ENCODE measurements at regions not wholly inside any gene's neighbourhood (a gene's known extent, or its start where the extent isn't known, plus 50 kb on each side); places are given as distances from the start of the nearest gene placed in this dataset.

- no peaks in the 10 kb centered on the region for H3K27me3 ChIP-seq (ENCODE audit: control insufficient read depth, low read length)
- H3F3A ChIP-seq (ENCODE audit: control insufficient read depth, insufficient read depth) = no peaks in the 10 kb centered on the region
- H3K4me1 ChIP-seq (ENCODE audit: control insufficient read depth, low read length) = no peaks in the 10 kb centered on the region
- no peak overlapping the region for H3K27ac ChIP-seq (ENCODE audit: low read depth, low read length)
- H3K36me3 ChIP-seq (ENCODE audit: control insufficient read depth, low read length) = no peaks in the 10 kb centered on the region
- no peak overlapping the region for H3K4me2 ChIP-seq (ENCODE audit: low read length)
- no peaks in the 10 kb centered on the region for H4K20me1 ChIP-seq (ENCODE audit: control insufficient read depth, insufficient read depth, low read depth, low read length)
- TF ChIP-seq EZH2phosphoT487 (IDR thresholded peaks at IDR 0.05; ENCODE audit: borderline replicate concordance, low read length) = no peak
- TF ChIP-seq CTCF (IDR thresholded peaks at IDR 0.05; ENCODE audit: low read depth, low read length, poor library complexity, severe bottlenecking) = no peak
- no peaks in the 10 kb centered on the region for H3K79me2 ChIP-seq (ENCODE audit: control insufficient read depth, low read length)
- H3K9me2 ChIP-seq (replicated peaks; ENCODE audit: control insufficient read depth, low read length) = no peaks in the 10 kb centered on the region
- no peak overlapping the region for H3K4me3 ChIP-seq (ENCODE audit: low read length)
- H3K9me3 ChIP-seq (ENCODE audit: control insufficient read depth, insufficient read depth, low read length) = peaks cover 4% of the 10 kb centered on the region; the same call in 1 of the 2 replicates
These were observed 82.0 kb downstream of the DPPA2 start for GRCh38 chr3:109234300-109234699.

DNA sequence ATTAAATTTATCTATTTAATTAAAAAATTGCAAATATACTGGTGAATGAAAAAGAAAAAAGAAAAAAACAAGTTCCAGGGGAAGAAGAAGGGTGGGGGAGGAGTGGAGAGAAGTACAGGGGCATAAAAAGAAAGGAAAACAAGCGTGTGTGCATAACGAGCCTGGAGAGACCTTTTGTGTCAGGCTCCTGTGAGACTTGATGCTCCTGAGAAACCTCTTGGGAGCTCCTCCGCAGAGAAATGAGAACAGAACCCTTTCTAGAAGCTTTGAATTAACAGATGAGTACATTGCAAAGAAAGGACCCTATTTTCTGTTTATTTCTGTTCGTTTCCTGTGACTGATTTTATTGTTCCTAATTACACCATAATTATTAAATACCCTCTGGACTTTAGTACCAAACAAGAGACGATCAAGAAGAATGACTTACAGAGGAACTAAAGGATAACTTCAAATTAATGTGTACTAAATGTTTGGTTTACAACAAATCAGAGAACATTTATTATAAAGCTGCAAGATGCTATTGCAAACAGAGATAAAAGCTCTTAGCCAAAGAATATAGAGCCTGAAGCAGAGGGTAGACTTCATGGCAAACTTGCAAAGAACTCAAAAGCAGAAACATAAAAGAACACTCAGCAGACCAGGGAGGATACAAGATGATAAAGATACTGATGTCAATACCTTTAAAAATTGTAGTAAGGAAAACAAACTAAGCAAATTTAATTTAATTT lies 74.7 kb downstream of the DPPA2 start:
- H3K4me1 ChIP-seq (ENCODE audit: control insufficient read depth, low read length) = no peaks in the 10 kb centered on the region
- H3K27ac ChIP-seq (ENCODE audit: low read depth, low read length) = no peak overlapping the region
- TF ChIP-seq CTCF (IDR thresholded peaks at IDR 0.05; ENCODE audit: low read depth, low read length, poor library complexity, severe bottlenecking) (no peak), EZH2phosphoT487 (IDR thresholded peaks at IDR 0.05; ENCODE audit: borderline replicate concordance, low read length) (no peak)
- no peak overlapping the region for H3K4me3 ChIP-seq (ENCODE audit: low read length)
- H3K27me3 ChIP-seq (ENCODE audit: control insufficient read depth, low read length) = no peaks in the 10 kb centered on the region
- H3K9me3 ChIP-seq (ENCODE audit: control insufficient read depth, insufficient read depth, low read length) = no peaks in the 10 kb centered on the region
- H3K36me3 ChIP-seq (ENCODE audit: control insufficient read depth, low read length) = no peaks in the 10 kb centered on the region
- no peaks in the 10 kb centered on the region for H3K79me2 ChIP-seq (ENCODE audit: control insufficient read depth, low read length)
- no peaks in the 10 kb centered on the region for H4K20me1 ChIP-seq (ENCODE audit: control insufficient read depth, insufficient read depth, low read depth, low read length)
- H3K9me2 ChIP-seq (replicated peaks; ENCODE audit: control insufficient read depth, low read length) = no peaks in the 10 kb centered on the region
- no peak overlapping the region for H3K4me2 ChIP-seq (ENCODE audit: low read length)
- no peaks in the 10 kb centered on the region for H3F3A ChIP-seq (ENCODE audit: control insufficient read depth, insufficient read depth)

GRCh38 chr3:109242187-109242523 lies 74.2 kb downstream of the DPPA2 start:
- H3K4me2 ChIP-seq (ENCODE audit: low read length) = no peak overlapping the region
- H4K20me1 ChIP-seq (ENCODE audit: control insufficient read depth, insufficient read depth, low read depth, low read length) = no peaks in the 10 kb centered on the region
- H3K27me3 ChIP-seq (ENCODE audit: control insufficient read depth, low read length) = no peaks in the 10 kb centered on the region
- no peaks in the 10 kb centered on the region for H3K36me3 ChIP-seq (ENCODE audit: control insufficient read depth, low read length)
- H3K79me2 ChIP-seq (ENCODE audit: control insufficient read depth, low read length) = no peaks in the 10 kb centered on the region
- H3K4me1 ChIP-seq (ENCODE audit: control insufficient read depth, low read length) = no peaks in the 10 kb centered on the region
- H3K27ac ChIP-seq (ENCODE audit: low read depth, low read length) = no peak overlapping the region
- no peaks in the 10 kb centered on the region for H3K9me2 ChIP-seq (replicated peaks; ENCODE audit: control insufficient read depth, low read length)
- no peak for TF ChIP-seq EZH2phosphoT487 (IDR thresholded peaks at IDR 0.05; ENCODE audit: borderline replicate concordance, low read length)
- TF ChIP-seq CTCF (IDR thresholded peaks at IDR 0.05; ENCODE audit: low read depth, low read length, poor library complexity, severe bottlenecking) = no peak
- H3K4me3 ChIP-seq (ENCODE audit: low read length) = no peak overlapping the region
- H3K9me3 ChIP-seq (ENCODE audit: control insufficient read depth, insufficient read depth, low read length) = no peaks in the 10 kb centered on the region
- H3F3A ChIP-seq (ENCODE audit: control insufficient read depth, insufficient read depth) = no peaks in the 10 kb centered on the region

All from DOHH2 (cell line).